BE2C (cell line): ENCODE measurements at regions not wholly inside any gene's neighbourhood (a gene's known extent, or its start where the extent isn't known, plus 50 kb on each side); places are given as distances from the start of the nearest gene placed in this dataset.

Experiments used
- DNase-seq: peaks from one replicate; pipeline ENCODE4 v3.0.0-alpha.2; 2020
- H3K27me3 ChIP-seq: fragments of 250-450 bp; sonication (Bioruptor Pico); 2 replicates; pipeline ENCODE4 v1.5.1; 2020; ENCODE audit warnings: mild to moderate bottlenecking
- H3K36me3 ChIP-seq: fragments of 250-450 bp; sonication (Bioruptor Pico); 2 replicates; pipeline ENCODE4 v1.5.1; 2020; ENCODE audit warnings: mild to moderate bottlenecking
- H3K4me1 ChIP-seq: fragments of 250-450 bp; sonication (Bioruptor Pico); 2 replicates; pipeline ENCODE4 v1.5.1; 2020
- H3K4me3 ChIP-seq: 2 replicates; pipeline ENCODE4 v1.5.1; 2011; ENCODE audit warnings: low read depth, low read length
- H3K9me3 ChIP-seq: fragments of 250-450 bp; sonication (Bioruptor Pico); 2 replicates; pipeline ENCODE4 v1.5.1; 2020
- TF ChIP-seq, protein P1 (sequence below): IDR thresholded peaks from 2 replicates; pipeline ENCODE4 v1.5.1; 2012; ENCODE audit warnings: mild to moderate bottlenecking, low read depth, low read length

DNA sequence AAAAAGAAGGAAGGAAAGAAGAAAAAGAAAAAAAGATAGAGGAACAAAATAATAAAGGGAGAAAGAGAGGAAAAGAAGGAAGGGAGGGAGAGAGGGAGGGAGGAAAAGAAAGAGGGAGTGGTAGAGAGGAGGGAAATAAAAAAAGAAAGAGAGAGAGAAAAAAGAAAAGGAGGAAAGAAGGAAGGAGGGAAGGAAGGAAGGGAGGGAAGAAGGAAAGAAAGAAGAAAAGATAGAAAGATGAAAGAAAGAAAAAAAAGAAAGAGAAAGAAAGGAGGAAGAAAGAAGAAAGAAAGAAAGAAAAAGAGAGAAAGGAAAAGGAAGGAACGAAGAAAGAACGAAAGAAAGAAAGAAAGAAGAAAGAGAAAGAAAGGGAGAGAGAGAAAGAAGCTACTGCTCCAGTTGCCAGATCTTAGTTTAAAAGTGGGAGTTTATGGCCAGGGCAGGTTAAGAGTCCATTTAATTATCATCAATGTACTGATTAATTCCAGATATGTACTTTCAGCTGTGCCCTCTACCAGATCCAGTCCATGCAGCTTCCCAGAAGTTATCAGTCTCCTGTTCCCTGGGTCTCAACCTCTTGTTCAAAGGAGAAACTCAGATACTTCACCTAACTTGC is 1378.5 kb upstream of the NUDT12 start:
- H3K27me3 ChIP-seq, result no peaks in the 10 kb centered on the region
- DNase-seq, result no peak

GRCh38 chr5:104937598-104937997 is 1375.0 kb upstream of the NUDT12 start:
- no peak for DNase-seq
- no peaks in the 10 kb centered on the region for H3K27me3 ChIP-seq
- TF ChIP-seq, protein P1, sequence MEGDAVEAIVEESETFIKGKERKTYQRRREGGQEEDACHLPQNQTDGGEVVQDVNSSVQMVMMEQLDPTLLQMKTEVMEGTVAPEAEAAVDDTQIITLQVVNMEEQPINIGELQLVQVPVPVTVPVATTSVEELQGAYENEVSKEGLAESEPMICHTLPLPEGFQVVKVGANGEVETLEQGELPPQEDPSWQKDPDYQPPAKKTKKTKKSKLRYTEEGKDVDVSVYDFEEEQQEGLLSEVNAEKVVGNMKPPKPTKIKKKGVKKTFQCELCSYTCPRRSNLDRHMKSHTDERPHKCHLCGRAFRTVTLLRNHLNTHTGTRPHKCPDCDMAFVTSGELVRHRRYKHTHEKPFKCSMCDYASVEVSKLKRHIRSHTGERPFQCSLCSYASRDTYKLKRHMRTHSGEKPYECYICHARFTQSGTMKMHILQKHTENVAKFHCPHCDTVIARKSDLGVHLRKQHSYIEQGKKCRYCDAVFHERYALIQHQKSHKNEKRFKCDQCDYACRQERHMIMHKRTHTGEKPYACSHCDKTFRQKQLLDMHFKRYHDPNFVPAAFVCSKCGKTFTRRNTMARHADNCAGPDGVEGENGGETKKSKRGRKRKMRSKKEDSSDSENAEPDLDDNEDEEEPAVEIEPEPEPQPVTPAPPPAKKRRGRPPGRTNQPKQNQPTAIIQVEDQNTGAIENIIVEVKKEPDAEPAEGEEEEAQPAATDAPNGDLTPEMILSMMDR, result no peak
- no peak overlapping the region for H3K4me3 ChIP-seq
- H3K36me3 ChIP-seq, result no peaks in the 10 kb centered on the region
- no peaks in the 10 kb centered on the region for H3K9me3 ChIP-seq
- peaks cover 10% of the 10 kb centered on the region for H3K4me1 ChIP-seq

More for the DNA sequence above, 1378.5 kb upstream of the NUDT12 start:
- peaks cover 12% of the 10 kb centered on the region for H3K4me1 ChIP-seq
- no peaks in the 10 kb centered on the region for H3K36me3 ChIP-seq
- TF ChIP-seq, protein P1, result no peak
- H3K9me3 ChIP-seq, result no peaks in the 10 kb centered on the region
- no peak overlapping the region for H3K4me3 ChIP-seq

DNA sequence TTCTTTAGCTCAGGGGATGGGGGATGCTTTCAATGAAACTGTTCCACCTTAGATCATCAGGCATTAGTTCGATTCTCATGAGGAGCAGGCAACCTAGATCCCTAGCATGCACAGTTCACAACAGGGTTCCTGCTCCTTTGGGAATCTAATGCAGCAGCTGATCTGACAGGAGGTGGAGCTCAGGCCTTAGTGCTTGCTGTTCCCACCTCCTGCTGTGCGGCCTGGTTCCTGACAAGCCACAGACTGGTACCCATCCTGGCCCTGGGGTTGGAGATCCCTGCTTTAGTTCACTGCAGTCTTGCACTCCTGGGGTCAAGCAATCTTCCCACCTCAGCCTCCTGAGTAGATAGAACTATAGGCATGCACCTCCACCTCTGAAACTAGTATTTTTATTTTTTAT is 1369.8 kb upstream of the NUDT12 start:
- H3K9me3 ChIP-seq, result no peaks in the 10 kb centered on the region

DNA sequence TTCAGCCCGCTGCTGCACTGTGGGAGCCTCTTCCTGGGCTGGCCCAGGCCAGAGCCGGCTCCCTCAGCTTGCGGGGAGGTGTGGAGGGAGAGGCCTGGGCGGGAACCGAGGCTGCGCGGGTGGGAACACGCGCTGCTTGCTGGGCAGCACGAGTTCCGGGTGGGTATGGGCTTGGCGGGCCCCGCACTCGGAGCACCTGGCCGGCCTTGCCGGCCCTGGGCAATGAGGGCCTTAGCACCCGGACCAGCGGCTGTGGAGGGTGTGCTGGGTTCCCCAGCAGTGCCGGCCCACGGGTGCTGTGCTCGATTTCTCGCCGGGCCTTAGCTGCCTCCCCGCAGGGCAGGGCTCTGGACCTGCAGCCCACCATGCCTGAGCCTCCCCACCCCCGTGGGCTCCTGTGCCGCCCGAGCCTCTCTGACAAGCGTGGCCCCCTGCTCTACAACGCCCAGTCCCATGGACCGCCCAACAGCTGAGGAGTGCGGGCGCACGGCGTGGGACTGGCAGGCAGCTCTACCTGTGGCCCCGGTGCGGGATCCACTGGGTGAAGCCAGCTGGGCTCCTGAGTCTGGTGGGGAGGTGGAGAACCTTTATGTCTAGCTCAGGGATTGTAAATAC is 1366.4 kb upstream of the NUDT12 start:
- no peak for DNase-seq
- no peaks in the 10 kb centered on the region for H3K27me3 ChIP-seq
- no peaks in the 10 kb centered on the region for H3K36me3 ChIP-seq
- TF ChIP-seq, protein P1, result no peak
- no peaks in the 10 kb centered on the region for H3K9me3 ChIP-seq
- H3K4me3 ChIP-seq, result no peak overlapping the region
- no peaks in the 10 kb centered on the region for H3K4me1 ChIP-seq

More for the DNA sequence above, 1369.8 kb upstream of the NUDT12 start:
- no peaks in the 10 kb centered on the region for H3K36me3 ChIP-seq
- no peak overlapping the region for H3K4me3 ChIP-seq
- no peaks in the 10 kb centered on the region for H3K27me3 ChIP-seq
- no peaks in the 10 kb centered on the region for H3K4me1 ChIP-seq
- peak; percentile 28 for DNase-seq
- TF ChIP-seq, protein P1, result no peak

GRCh38 chr5:104915226-104915625 is 1352.6 kb upstream of the NUDT12 start:
- no peak for DNase-seq
- peaks cover 9% of the 10 kb centered on the region for H3K4me1 ChIP-seq
- TF ChIP-seq, protein P1, result no peak
- no peaks in the 10 kb centered on the region for H3K36me3 ChIP-seq
- no peaks in the 10 kb centered on the region for H3K27me3 ChIP-seq
- no peak overlapping the region for H3K4me3 ChIP-seq
- no peaks in the 10 kb centered on the region for H3K9me3 ChIP-seq

- no peaks in the 10 kb centered on the region for H3K36me3 ChIP-seq
- no peaks in the 10 kb centered on the region for H3K9me3 ChIP-seq
- TF ChIP-seq, protein P1, result no peak
- H3K4me1 ChIP-seq, result peaks cover 9% of the 10 kb centered on the region
- DNase-seq, result no peak
- H3K4me3 ChIP-seq, result no peak overlapping the region
- no peaks in the 10 kb centered on the region for H3K27me3 ChIP-seq
Observed at GRCh38 chr5:104914536-104915070, 1352.0 kb upstream of the NUDT12 start.
